ENCODE measurements at regions not wholly inside any gene's neighbourhood (a gene's known extent, or its start where the extent isn't known, plus 50 kb on each side); places are given as distances from the start of the nearest gene placed in this dataset.

DNA sequence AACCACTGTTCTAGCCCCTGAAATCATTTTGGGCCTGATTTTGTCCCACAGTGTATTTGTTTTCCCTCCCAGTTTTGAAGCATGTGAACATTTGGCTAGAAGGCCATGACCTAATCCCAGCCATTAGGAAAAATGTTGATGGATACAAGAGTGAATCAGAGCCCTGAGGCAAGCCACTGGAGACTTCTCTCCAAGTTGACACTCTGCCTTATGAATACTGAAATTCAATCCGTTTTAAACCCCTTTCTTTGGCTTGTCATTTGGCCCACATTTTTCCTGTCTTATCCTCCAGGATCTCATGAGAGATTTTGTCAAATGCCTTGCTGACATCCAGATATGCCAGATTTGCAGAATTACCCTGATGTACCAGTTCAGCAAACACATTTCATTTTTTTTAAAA is 158.8 kb downstream of the FAT3 start:
- TF ChIP-seq CHD1 (IDR thresholded peaks at IDR 0.05; ENCODE audit: low read length) (no peak), POLR2B (IDR thresholded peaks at IDR 0.05; ENCODE audit: low read depth, partially characterized antibody) (no peak), CBX5 (IDR thresholded peaks at IDR 0.05; ENCODE audit: borderline replicate concordance, low read depth) (no peak), TRIM24 (IDR thresholded peaks at IDR 0.05) (no peak), RCOR1 (IDR thresholded peaks at IDR 0.05; ENCODE audit: borderline replicate concordance in 1 of 2, low read depth in 2 of 2, low read length in 2 of 2) (no peak), CBX2 (IDR thresholded peaks at IDR 0.05; ENCODE audit: insufficient read depth, low read length, poor library complexity, severe bottlenecking) (no peak)
- TF ChIP-seq, protein P1, sequence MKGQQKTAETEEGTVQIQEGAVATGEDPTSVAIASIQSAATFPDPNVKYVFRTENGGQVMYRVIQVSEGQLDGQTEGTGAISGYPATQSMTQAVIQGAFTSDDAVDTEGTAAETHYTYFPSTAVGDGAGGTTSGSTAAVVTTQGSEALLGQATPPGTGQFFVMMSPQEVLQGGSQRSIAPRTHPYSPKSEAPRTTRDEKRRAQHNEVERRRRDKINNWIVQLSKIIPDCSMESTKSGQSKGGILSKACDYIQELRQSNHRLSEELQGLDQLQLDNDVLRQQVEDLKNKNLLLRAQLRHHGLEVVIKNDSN (CRISPR knock-in tag; IDR thresholded peaks at IDR 0.05) = no peak

All from K562 (cell line).